WTC11 (cell line): ENCODE measurements at regions not wholly inside any gene's neighbourhood (a gene's known extent, or its start where the extent isn't known, plus 50 kb on each side); places are given as distances from the start of the nearest gene placed in this dataset.

ENCODE experiments used
- ATAC-seq: fragments of 200-7000 bp; cut with Tn5 transposase; 2 replicates; pipeline ENCODE4 v1.10.0; 2021; ENCODE audit warnings: mild to moderate bottlenecking, moderate library complexity
- CTCF ChIA-PET: fragments of 300-600 bp; sonication (Branson Sonifier 250); formaldehyde crosslinking; loops from one replicate; lab custom pipeline; 2021; ENCODE audit warnings: antibody characterized with exemption; lab: Charles Lee
- POLR2A ChIA-PET: fragments of 350-600 bp; sonication (Branson Sonifier 250); formaldehyde crosslinking; loops from one replicate; lab custom pipeline; 2021; ENCODE audit warnings: antibody characterized with exemption; lab: Charles Lee
- DNase-seq: peaks from one replicate; pipeline ENCODE4 v3.0.0; 2021; ENCODE audit warnings: low spot score
- H3K27ac Mint-ChIP-seq: 2 replicates; pipeline ENCODE4 v1.8.0; 2021; ENCODE audit warnings: mixed read lengths
- H3K27me3 Mint-ChIP-seq: 2 replicates; pipeline ENCODE4 v1.8.0; 2021; ENCODE audit warnings: low read depth, mild to moderate bottlenecking, moderate library complexity, mixed read lengths
- H3K36me3 Mint-ChIP-seq: 2 replicates; pipeline ENCODE4 v1.8.0; 2021; ENCODE audit warnings: mixed read lengths
- H3K4me1 Mint-ChIP-seq: 2 replicates; pipeline ENCODE4 v1.8.0; 2022; ENCODE audit warnings: mixed read lengths
- H3K4me3 Mint-ChIP-seq: 2 replicates; pipeline ENCODE4 v1.8.0; 2021; ENCODE audit warnings: mild to moderate bottlenecking, moderate library complexity, mixed read lengths
- H3K9me3 Mint-ChIP-seq: 2 replicates; pipeline ENCODE4 v1.8.0; 2021; ENCODE audit warnings: mixed read lengths
- CBFB ChIP-seq: sonication (generic); formaldehyde crosslinking; IDR thresholded peaks from 2 replicates; pipeline ENCODE4 v1.8.1; 2022; ENCODE audit warnings: mild to moderate bottlenecking, low read depth, missing genetic modification reagents
- ESRRA ChIP-seq: sonication (generic); formaldehyde crosslinking; IDR thresholded peaks from 2 replicates; pipeline ENCODE4 v1.8.1; 2022; ENCODE audit warnings: mild to moderate bottlenecking, missing genetic modification reagents, borderline replicate concordance
- FOXP1 ChIP-seq: sonication (generic); formaldehyde crosslinking; IDR thresholded peaks from 2 replicates; pipeline ENCODE4 v1.8.0; 2022; ENCODE audit warnings: missing genetic modification reagents, mild to moderate bottlenecking, moderate library complexity, borderline replicate concordance
- GRHL2 ChIP-seq: fragments of 250-450 bp; sonication (Bioruptor Pico); IDR thresholded peaks from 2 replicates; pipeline ENCODE4 v1.8.0; 2022; ENCODE audit warnings: mild to moderate bottlenecking, moderate library complexity; ENCODE audit not compliant: insufficient replicate concordance, severe bottlenecking
- NFATC4 ChIP-seq: fragments of 250-450 bp; sonication (Bioruptor Pico); IDR thresholded peaks from 2 replicates; pipeline ENCODE4 v1.9.0; 2021; ENCODE audit warnings: mild to moderate bottlenecking
- NR2C2 ChIP-seq: sonication (generic); formaldehyde crosslinking; IDR thresholded peaks from 2 replicates; pipeline ENCODE4 v1.8.0; 2022; ENCODE audit warnings: mild to moderate bottlenecking, missing genetic modification reagents
- OVOL2 ChIP-seq: fragments of 250-450 bp; sonication (Bioruptor Pico); IDR thresholded peaks from 2 replicates; pipeline ENCODE4 v1.9.0; 2021; ENCODE audit warnings: mild to moderate bottlenecking, borderline replicate concordance
- RORB ChIP-seq: fragments of 250-450 bp; sonication (Bioruptor Pico); IDR thresholded peaks from 2 replicates; pipeline ENCODE4 v1.9.0; 2021; ENCODE audit warnings: mild to moderate bottlenecking
- SMAD3 ChIP-seq: sonication (generic); formaldehyde crosslinking; IDR thresholded peaks from 2 replicates; pipeline ENCODE4 v1.8.0; 2022; ENCODE audit warnings: missing genetic modification reagents, mild to moderate bottlenecking, borderline replicate concordance
- SOX15 ChIP-seq: fragments of 250-450 bp; sonication (Bioruptor Pico); IDR thresholded peaks from 2 replicates; pipeline ENCODE4 v1.9.0; 2021; ENCODE audit warnings: mild to moderate bottlenecking
- ZNF263 ChIP-seq: sonication (generic); formaldehyde crosslinking; IDR thresholded peaks from 2 replicates; pipeline ENCODE4 v1.8.1; 2022; ENCODE audit warnings: low read depth, mild to moderate bottlenecking, moderate library complexity, missing genetic modification reagents
- ZNF317 ChIP-seq: sonication (generic); formaldehyde crosslinking; IDR thresholded peaks from 2 replicates; pipeline ENCODE4 v1.8.1; 2023; ENCODE audit warnings: low read depth, mild to moderate bottlenecking, moderate library complexity, missing genetic modification reagents, borderline replicate concordance
- ZNF396 ChIP-seq: fragments of 250-450 bp; sonication (Bioruptor Pico); IDR thresholded peaks from 2 replicates; pipeline ENCODE4 v1.8.0; 2021; ENCODE audit warnings: mild to moderate bottlenecking, moderate library complexity, borderline replicate concordance
- ZNF416 ChIP-seq: fragments of 250-450 bp; sonication (Bioruptor Pico); IDR thresholded peaks from 2 replicates; pipeline ENCODE4 v1.9.0; 2021; ENCODE audit warnings: mild to moderate bottlenecking, inconsistent platforms
- TF ChIP-seq, protein P1 (sequence below): sonication (generic); formaldehyde crosslinking; IDR thresholded peaks from 2 replicates; pipeline ENCODE4 v1.8.1; 2022; ENCODE audit warnings: mild to moderate bottlenecking, missing genetic modification reagents, moderate library complexity, borderline replicate concordance
- TF ChIP-seq, protein P2 (sequence below): fragments of 250-450 bp; sonication (Bioruptor Pico); IDR thresholded peaks from 2 replicates; pipeline ENCODE4 v1.9.0; 2021; ENCODE audit warnings: mild to moderate bottlenecking
- TF ChIP-seq, protein P3 (sequence below): sonication (generic); formaldehyde crosslinking; IDR thresholded peaks from 2 replicates; pipeline ENCODE4 v1.8.0; 2023; ENCODE audit warnings: missing genetic modification reagents
- TF ChIP-seq, protein P4 (sequence below): sonication (generic); formaldehyde crosslinking; IDR thresholded peaks from 2 replicates; pipeline ENCODE4 v1.8.1; 2022; ENCODE audit warnings: missing genetic modification reagents, borderline replicate concordance
- TF ChIP-seq, protein P5 (sequence below): sonication (generic); formaldehyde crosslinking; conservative IDR thresholded peaks from 2 replicates; pipeline ENCODE4 v1.8.1; 2022; ENCODE audit warnings: mild to moderate bottlenecking, missing genetic modification reagents
- TF ChIP-seq, protein P6 (sequence below): sonication (generic); formaldehyde crosslinking; IDR thresholded peaks from 2 replicates; pipeline ENCODE4 v1.8.0; 2022; ENCODE audit warnings: missing genetic modification reagents

DNA sequence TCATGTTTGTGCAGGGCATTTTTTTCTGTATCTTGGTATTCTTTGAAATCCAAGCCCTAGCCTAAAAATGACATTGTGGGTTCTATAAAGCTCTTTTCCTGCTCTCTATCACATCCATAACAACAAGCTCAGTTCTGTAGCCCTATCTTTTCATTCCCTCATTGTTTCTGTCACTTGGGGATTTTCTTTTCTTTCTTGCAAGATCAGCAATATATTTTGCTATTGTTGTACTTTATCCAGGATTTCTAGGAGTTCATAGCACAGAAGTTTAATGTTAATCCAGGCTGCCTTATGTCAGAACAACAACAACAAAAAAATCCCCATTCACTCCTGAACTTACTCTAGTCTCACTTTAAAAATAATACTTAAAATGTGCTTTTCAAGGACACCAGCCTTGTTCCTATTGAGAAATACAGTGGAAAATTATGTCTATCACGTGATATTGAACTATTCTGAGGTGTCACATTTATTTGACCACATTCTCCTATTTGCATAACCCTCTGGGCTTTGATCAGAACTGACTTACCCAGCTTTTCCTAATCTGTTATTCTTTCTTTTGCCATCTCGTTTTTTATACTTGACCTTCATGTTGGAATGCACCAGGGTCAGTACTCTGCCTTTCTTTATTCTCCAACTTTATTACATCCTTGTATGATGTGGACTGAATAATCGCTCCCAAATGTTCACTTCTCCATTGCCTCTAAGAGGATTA lies 112.8 kb downstream of the MAGEB5 start:
- H3K9me3 Mint-ChIP-seq, result peaks cover 8% of the 10 kb centered on the region
- no peak overlapping the region for H3K27ac Mint-ChIP-seq
- ChIA-PET POLR2A (no interaction called here), CTCF (no interaction called here)
- TF ChIP-seq ZNF263 (no peak), GRHL2 (CRISPR knock-in tag) (no peak), NR2C2 (no peak), ZNF396 (CRISPR knock-in tag) (no peak), RORB (no peak), FOXP1 (no peak), NFATC4 (CRISPR knock-in tag) (no peak), SMAD3 (CRISPR knock-in tag) (no peak), CBFB (CRISPR knock-in tag) (no peak), ESRRA (CRISPR knock-in tag) (no peak), ZNF416 (no peak), OVOL2 (CRISPR knock-in tag) (no peak), ZNF317 (CRISPR knock-in tag) (no peak)
- TF ChIP-seq, protein P1, sequence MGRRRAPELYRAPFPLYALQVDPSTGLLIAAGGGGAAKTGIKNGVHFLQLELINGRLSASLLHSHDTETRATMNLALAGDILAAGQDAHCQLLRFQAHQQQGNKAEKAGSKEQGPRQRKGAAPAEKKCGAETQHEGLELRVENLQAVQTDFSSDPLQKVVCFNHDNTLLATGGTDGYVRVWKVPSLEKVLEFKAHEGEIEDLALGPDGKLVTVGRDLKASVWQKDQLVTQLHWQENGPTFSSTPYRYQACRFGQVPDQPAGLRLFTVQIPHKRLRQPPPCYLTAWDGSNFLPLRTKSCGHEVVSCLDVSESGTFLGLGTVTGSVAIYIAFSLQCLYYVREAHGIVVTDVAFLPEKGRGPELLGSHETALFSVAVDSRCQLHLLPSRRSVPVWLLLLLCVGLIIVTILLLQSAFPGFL, result no peak
- TF ChIP-seq, protein P2, sequence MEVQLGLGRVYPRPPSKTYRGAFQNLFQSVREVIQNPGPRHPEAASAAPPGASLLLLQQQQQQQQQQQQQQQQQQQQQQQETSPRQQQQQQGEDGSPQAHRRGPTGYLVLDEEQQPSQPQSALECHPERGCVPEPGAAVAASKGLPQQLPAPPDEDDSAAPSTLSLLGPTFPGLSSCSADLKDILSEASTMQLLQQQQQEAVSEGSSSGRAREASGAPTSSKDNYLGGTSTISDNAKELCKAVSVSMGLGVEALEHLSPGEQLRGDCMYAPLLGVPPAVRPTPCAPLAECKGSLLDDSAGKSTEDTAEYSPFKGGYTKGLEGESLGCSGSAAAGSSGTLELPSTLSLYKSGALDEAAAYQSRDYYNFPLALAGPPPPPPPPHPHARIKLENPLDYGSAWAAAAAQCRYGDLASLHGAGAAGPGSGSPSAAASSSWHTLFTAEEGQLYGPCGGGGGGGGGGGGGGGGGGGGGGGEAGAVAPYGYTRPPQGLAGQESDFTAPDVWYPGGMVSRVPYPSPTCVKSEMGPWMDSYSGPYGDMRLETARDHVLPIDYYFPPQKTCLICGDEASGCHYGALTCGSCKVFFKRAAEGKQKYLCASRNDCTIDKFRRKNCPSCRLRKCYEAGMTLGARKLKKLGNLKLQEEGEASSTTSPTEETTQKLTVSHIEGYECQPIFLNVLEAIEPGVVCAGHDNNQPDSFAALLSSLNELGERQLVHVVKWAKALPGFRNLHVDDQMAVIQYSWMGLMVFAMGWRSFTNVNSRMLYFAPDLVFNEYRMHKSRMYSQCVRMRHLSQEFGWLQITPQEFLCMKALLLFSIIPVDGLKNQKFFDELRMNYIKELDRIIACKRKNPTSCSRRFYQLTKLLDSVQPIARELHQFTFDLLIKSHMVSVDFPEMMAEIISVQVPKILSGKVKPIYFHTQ (CRISPR knock-in tag), result no peak
- TF ChIP-seq, protein P3, sequence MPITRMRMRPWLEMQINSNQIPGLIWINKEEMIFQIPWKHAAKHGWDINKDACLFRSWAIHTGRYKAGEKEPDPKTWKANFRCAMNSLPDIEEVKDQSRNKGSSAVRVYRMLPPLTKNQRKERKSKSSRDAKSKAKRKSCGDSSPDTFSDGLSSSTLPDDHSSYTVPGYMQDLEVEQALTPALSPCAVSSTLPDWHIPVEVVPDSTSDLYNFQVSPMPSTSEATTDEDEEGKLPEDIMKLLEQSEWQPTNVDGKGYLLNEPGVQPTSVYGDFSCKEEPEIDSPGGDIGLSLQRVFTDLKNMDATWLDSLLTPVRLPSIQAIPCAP (CRISPR knock-in tag), result no peak
- no peaks in the 10 kb centered on the region for H3K4me1 Mint-ChIP-seq
- H3K4me3 Mint-ChIP-seq, result no peak overlapping the region
- no peak for ATAC-seq
- peaks cover 3% of the 10 kb centered on the region; the same call in 1 of the 2 replicates for H3K36me3 Mint-ChIP-seq
- no peak for DNase-seq
- H3K27me3 Mint-ChIP-seq, result no peaks in the 10 kb centered on the region

DNA sequence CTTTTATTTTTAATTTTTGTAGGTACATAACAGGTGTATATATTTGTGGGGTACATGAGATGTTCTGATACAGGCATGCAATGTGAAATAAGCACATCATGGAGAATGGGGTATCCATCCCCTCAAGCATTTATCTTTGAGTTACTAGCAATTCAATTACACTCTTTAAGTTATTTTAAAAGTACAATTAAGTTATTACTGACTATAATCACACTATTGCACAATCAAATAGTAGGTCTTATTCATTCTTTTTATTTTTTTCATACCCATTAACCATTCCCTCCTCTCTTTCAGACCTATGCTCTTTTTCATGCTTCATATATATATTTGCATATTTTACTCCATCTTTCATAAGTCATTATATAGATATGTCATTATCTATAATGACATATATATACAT lies 93.3 kb downstream of the MAGEB5 start:
- CTCF ChIA-PET, result no interaction called here
- Mint-ChIP-seq H3K4me1 (peaks cover 4% of the 10 kb centered on the region; the same call in 1 of the 2 replicates), H3K4me3 (no peak overlapping the region), H3K27ac (no peak overlapping the region), H3K9me3 (no peaks in the 10 kb centered on the region), H3K36me3 (no peaks in the 10 kb centered on the region), H3K27me3 (no peaks in the 10 kb centered on the region)
- DNase-seq (no peak), ATAC-seq (no peak)
- POLR2A ChIA-PET, result no interaction called here
- TF ChIP-seq, protein P4, sequence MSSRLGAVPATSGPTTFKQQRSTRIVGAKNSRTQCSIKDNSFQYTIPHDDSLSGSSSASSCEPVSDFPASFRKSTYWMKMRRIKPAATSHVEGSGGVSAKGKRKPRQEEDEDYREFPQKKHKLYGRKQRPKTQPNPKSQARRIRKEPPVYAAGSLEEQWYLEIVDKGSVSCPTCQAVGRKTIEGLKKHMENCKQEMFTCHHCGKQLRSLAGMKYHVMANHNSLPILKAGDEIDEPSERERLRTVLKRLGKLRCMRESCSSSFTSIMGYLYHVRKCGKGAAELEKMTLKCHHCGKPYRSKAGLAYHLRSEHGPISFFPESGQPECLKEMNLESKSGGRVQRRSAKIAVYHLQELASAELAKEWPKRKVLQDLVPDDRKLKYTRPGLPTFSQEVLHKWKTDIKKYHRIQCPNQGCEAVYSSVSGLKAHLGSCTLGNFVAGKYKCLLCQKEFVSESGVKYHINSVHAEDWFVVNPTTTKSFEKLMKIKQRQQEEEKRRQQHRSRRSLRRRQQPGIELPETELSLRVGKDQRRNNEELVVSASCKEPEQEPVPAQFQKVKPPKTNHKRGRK (CRISPR knock-in tag), result no peak
- TF ChIP-seq, protein P2 (CRISPR knock-in tag), result no peak
- no peak for TF ChIP-seq SOX15
- TF ChIP-seq, protein P5, sequence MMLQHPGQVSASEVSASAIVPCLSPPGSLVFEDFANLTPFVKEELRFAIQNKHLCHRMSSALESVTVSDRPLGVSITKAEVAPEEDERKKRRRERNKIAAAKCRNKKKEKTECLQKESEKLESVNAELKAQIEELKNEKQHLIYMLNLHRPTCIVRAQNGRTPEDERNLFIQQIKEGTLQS (CRISPR knock-in tag), result no peak
- no peak for TF ChIP-seq ZNF416
- TF ChIP-seq, protein P6, sequence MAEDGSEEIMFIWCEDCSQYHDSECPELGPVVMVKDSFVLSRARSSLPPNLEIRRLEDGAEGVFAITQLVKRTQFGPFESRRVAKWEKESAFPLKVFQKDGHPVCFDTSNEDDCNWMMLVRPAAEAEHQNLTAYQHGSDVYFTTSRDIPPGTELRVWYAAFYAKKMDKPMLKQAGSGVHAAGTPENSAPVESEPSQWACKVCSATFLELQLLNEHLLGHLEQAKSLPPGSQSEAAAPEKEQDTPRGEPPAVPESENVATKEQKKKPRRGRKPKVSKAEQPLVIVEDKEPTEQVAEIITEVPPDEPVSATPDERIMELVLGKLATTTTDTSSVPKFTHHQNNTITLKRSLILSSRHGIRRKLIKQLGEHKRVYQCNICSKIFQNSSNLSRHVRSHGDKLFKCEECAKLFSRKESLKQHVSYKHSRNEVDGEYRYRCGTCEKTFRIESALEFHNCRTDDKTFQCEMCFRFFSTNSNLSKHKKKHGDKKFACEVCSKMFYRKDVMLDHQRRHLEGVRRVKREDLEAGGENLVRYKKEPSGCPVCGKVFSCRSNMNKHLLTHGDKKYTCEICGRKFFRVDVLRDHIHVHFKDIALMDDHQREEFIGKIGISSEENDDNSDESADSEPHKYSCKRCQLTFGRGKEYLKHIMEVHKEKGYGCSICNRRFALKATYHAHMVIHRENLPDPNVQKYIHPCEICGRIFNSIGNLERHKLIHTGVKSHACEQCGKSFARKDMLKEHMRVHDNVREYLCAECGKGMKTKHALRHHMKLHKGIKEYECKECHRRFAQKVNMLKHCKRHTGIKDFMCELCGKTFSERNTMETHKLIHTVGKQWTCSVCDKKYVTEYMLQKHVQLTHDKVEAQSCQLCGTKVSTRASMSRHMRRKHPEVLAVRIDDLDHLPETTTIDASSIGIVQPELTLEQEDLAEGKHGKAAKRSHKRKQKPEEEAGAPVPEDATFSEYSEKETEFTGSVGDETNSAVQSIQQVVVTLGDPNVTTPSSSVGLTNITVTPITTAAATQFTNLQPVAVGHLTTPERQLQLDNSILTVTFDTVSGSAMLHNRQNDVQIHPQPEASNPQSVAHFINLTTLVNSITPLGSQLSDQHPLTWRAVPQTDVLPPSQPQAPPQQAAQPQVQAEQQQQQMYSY (CRISPR knock-in tag), result no peak
